ENCODE measurements at regions not wholly inside any gene's neighbourhood (a gene's known extent, or its start where the extent isn't known, plus 50 kb on each side); places are given as distances from the start of the nearest gene placed in this dataset.

GRCh38 chr6:170149681-170150589 lies 140.9 kb downstream of the DLL1 start (continued):
- TF ChIP-seq NR3C1 (CRISPR knock-in tag; conservative IDR thresholded peaks at IDR 0.05; ENCODE audit: low read depth) = no peak

- DNase-seq (ENCODE audit: low spot score) = no peak
Observed at GRCh38 chr6:170148709-170149470, 142.0 kb downstream of the DLL1 start.

More at GRCh38 chr6:170148709-170149470, 142.0 kb downstream of the DLL1 start:
- ChIA-PET POLR2A (no interaction called here), CTCF (interaction anchor here (0.9 to 1.0 kb wide), 2 partner anchors 18 to 317 kb away, joined by 3 read pairs; no protein-coding TSS in a partner anchor)
- no peak overlapping the region for H3K4me3 Mint-ChIP-seq
- ATAC-seq = no peak
- peaks cover 7% of the 10 kb centered on the region for H3K36me3 Mint-ChIP-seq
- TF ChIP-seq ZNF281 (CRISPR knock-in tag; IDR thresholded peaks at IDR 0.05) = no peak
- no peak for TF ChIP-seq E2F4 (CRISPR knock-in tag; IDR thresholded peaks at IDR 0.05; ENCODE audit: borderline replicate concordance, low read depth)
- no peak for TF ChIP-seq HMGA2 (CRISPR knock-in tag; IDR thresholded peaks at IDR 0.05)
- TF ChIP-seq MXD4 (CRISPR knock-in tag; IDR thresholded peaks at IDR 0.05; ENCODE audit: borderline replicate concordance) = no peak
- no peak for TF ChIP-seq OVOL2 (CRISPR knock-in tag; IDR thresholded peaks at IDR 0.05; ENCODE audit: borderline replicate concordance)
- TF ChIP-seq IRF1 (CRISPR knock-in tag; IDR thresholded peaks at IDR 0.05) = no peak
- TF ChIP-seq KAT7 (CRISPR knock-in tag; IDR thresholded peaks at IDR 0.05; ENCODE audit: borderline replicate concordance) = no peak
- TF ChIP-seq ZNF121 (CRISPR knock-in tag; IDR thresholded peaks at IDR 0.05) = no peak
- TF ChIP-seq CREB1 (CRISPR knock-in tag; IDR thresholded peaks at IDR 0.05) = no peak
- no peak for TF ChIP-seq EMX1 (CRISPR knock-in tag; IDR thresholded peaks at IDR 0.05)
- TF ChIP-seq GTF2I (CRISPR knock-in tag; conservative IDR thresholded peaks at IDR 0.05) = no peak
- no peak for TF ChIP-seq CTCF (IDR thresholded peaks at IDR 0.05)
- no peak for TF ChIP-seq NR2C2 (CRISPR knock-in tag; IDR thresholded peaks at IDR 0.05)
- no peak for TF ChIP-seq AFF4 (CRISPR knock-in tag; IDR thresholded peaks at IDR 0.05; ENCODE audit: borderline replicate concordance)
- no peak for TF ChIP-seq ETV6 (CRISPR knock-in tag; IDR thresholded peaks at IDR 0.05)
- no peak for TF ChIP-seq CBFB (CRISPR knock-in tag; IDR thresholded peaks at IDR 0.05; ENCODE audit: low read depth)
- no peak for TF ChIP-seq GABPB1 (CRISPR knock-in tag; IDR thresholded peaks at IDR 0.05)
- H3K9me3 Mint-ChIP-seq = peaks cover 11% of the 10 kb centered on the region
- H3K27me3 Mint-ChIP-seq (ENCODE audit: low read depth) = peaks cover 15% of the 10 kb centered on the region
- H3K27ac Mint-ChIP-seq = no peak overlapping the region
- H3K4me1 Mint-ChIP-seq = peaks cover 36% of the 10 kb centered on the region

Data from WTC11 (cell line).